Activated CD4-positive, CD25-positive, alpha-beta regulatory T cell (primary cell): ENCODE measurements at regions not wholly inside any gene's neighbourhood (a gene's known extent, or its start where the extent isn't known, plus 50 kb on each side); places are given as distances from the start of the nearest gene placed in this dataset.

Experiments used
- DNase-seq, 4 experiments: peaks; one replicate each; lab custom pipeline; 2025; lab: John Stamatoyannopoulos, UW

DNA sequence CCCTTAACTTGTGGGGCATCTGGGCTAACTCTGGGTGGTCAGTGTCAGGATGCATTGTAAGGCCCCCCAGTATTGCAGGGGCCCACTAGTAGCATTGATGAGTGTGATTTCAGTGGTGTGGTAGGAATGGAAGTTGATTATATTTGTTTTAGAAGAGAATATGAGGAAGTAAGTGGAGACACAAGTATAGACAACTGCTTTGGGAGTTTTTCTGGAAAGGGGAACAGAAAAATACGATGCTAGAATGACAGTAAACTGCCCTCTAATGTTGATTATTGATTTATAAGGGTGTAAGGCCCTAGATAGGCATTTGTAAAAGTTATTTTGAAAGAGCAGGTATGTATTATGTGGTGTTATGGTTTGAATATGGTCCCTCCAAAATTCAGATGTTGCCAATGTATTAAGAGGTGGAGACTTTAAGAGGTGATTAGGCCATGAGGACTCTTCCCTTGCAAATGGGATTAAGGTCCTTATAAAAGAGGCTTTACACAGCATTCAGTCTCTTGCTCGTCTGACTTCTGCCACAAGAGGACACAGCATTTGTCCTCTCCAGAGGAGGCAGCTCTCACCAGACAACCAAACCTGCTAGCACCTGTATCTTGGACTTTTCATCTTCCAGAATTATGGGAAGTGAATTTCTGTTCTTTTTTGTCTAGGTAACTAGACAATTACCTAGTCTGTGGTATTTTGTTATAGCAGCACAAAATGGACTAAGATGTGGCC is 135.9 kb upstream of the DTNBP1 start:
- no peak for DNase-seq

DNA sequence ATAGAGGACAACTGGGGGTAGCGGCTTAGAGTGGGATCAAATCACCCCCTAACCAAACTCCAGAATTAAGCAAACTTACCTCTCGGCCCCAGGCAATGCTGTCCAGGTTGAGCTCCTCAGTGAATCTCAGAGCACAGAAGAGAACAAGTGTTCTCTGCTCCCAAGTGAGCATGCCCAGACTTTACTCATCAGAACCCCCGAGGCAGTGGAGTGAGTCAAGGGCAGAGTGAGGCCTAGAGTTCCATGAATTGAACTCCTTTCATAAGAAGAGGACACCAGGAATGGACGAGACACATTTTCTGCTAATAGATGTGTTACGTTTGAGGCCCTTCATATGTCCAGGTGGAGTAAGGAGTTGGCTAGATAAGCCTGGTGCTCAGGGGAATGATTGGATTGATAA is 134.0 kb upstream of the DTNBP1 start:
- no peak for DNase-seq

DNA sequence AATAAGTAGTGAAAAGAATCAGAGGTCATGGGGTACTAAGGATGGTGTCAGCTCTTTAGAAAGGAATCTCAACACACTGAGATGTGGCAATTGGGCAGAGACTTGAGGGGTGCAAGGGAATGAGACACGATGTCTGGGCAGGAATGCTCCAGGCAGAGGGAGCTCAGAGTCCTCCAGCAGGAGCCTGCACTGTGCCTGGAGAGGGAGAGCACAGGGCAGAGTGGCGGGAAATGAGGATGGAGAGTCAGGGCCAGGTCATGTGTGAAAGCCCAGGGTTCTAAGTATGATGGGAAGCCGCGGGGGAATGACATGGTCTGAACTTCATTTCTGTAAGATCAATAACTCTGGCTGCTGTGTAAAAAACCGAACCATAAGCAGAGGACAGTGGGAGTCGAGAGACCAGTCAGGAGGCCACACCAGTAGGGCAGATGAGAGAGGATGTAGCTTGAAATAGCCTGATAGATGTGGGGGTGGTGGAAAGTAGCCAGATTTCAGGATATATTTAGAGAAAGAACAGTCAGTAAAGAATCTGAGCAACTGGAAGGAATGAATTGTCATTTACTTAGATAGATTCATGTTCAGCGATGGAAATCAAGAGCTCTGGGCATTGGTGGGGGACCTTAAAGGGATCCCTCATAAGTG is 133.4 kb upstream of the DTNBP1 start:
- no peak for DNase-seq

DNA sequence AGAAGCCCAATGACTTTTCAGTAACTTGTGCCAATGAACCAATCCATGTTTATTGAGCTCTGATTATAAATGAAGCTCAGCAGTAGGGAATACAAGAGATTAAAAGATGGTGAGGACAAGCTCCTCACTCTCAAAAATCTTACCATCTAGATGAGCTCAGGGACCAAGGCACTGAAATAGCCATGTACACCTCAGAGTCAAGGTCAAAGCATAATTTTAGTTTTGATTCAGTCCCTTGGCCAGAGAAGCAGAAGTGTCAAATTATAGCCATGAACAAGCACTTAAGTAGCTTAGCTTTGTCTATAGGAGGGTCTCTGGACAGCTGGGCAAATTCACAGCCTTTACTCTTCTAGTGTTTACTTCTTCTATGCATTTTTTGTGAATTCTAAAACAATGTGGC is 131.0 kb upstream of the DTNBP1 start:
- no peak for DNase-seq

DNA sequence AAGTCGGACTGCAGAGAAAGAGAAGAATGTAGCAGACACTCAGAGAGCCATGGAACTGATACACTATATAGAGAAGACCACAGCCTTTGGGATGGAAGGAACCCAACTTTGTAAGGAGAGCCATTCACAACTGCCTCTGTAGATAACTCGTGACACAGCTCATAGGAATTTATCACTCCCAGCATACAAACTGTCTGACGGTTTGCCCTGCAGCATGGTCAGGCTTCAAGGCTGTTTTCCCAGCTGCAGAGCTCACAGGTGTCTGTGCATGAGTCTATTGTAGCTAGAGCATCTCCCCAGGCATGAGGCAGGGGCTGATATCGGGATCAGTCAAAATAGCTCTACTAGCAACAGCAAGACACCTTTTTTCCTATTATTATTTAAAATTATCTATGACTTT is 130.5 kb upstream of the DTNBP1 start:
- no peak for DNase-seq

DNA sequence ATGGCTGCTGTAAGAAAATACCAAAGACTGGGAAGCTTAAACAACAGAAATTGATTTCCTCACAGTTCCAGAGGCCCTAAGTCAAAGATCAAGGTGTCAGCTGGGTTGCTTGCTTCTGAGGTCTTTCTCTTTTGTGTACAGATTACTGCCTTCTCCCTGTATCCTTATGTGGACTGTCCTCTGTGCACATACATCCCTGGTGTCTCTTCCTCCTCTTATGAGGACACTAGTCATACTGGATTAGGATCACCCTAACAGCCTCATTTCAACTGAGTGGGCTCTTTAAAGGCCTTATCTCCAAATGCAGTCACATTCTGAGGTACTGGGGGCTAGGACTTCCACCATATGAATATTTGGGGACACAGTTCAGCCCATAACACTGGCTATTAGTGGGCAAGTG is 130.0 kb upstream of the DTNBP1 start:
- DNase-seq, result no peak

DNA sequence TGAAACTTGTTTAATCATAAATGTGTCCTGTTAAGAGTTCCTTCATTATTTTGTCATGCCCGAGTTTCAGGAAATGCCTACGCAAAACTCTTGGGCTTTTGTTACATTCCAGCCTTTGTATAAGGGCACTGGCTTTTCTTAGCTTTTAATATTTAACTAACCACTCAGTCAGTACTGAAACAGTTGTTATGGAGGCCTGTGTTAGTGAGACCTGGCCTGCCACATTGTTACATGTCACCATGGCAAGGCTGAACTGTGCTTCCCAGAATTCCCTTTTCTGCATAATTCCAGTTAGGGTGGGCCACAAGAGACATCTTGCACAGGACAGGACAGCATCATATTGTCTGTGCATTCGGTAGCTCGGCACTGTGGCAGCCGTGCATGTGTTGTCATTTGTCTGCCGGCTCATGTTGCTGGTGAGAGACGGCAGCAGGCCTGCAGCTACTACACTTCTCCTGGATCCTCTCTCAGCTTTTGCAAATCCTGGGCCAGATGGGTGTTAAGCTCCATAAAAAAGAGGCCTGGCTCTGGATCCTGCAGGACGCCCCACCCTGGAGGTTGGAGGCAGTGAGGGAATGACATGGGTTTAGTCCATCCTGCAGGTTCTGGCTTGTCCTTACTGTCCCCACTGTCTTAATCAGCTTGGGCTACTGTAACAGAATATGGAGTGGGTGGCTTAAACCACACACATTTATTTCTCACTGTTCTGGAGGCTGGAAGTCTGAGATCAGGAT is 128.8 kb upstream of the DTNBP1 start:
- DNase-seq, result no peak

DNA sequence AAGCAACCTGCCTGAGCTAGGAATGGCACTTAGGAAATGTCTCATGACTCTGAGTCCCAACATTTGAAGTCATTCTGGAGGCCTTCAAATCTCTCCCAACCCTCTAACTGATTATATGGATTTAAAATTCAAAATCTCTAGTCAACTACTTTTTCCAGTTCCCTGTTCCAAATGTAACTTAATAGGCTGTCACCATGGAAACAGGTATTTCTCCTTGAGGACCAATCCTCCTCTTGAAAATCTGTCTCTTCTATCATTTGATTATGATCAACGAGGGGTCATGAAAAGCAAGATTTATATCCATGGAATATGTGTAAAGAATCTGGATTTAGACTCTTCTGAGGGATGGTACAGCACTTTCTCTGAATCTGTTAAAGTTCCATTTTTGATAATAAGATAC is 127.3 kb upstream of the DTNBP1 start:
- no peak for DNase-seq

DNA sequence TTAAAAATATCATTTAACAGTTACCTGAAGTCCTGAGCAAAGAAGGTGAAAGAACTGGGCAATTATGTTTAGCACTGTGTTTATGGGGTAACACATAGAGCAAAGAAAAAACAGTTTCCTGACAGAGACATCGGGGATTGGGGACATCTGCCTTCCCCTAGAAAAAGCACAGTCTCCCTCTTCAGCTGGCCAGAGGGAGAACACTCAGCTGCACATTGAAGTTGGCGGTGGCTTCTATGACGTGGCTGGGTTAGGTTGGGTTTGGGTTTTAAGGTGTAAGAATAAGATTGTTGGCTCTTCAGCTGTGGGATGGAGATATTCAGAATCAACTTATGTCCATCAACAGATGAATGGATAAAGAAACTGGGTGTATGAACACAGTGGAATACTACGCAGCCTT is 124.0 kb upstream of the DTNBP1 start:
- DNase-seq, result no peak

DNA sequence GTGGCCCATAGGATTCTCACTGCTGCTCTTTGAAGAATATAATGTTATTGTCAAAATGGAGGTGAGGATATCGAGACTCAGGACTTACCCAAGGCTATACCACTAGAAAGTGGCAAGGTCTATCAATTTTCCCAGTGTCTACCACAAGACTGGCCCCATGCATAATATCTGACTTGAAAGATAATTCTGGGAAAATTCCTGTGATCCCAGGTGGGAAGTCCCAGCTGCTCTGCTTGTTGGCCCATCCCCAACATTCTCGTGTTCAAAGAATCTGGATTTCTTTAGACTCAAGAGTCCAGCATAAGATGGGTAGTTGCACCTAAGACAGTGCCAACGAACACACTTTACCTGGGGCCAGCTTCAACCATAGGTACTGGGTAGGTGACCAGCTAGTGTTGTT is 120.7 kb upstream of the DTNBP1 start:
- DNase-seq, result no peak

DNA sequence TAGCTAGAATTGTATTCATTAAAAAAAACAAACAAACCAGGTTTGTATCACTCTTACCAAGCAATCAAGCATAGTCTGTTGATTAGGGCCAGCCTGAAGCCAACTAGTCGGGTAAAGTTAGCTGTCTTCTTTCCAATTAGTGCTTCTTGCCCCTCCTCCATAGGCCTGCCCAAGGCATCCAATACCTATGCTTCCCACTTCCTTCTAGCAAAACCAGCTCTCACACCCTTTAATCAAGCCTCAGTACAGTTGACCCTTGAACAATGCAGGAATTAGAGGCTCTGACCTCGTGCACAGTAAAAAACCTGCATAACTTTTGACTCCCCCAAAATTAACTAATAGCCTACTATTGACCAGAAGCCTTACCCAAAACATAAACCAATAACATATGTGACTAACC is 119.1 kb upstream of the DTNBP1 start:
- no peak for DNase-seq

DNA sequence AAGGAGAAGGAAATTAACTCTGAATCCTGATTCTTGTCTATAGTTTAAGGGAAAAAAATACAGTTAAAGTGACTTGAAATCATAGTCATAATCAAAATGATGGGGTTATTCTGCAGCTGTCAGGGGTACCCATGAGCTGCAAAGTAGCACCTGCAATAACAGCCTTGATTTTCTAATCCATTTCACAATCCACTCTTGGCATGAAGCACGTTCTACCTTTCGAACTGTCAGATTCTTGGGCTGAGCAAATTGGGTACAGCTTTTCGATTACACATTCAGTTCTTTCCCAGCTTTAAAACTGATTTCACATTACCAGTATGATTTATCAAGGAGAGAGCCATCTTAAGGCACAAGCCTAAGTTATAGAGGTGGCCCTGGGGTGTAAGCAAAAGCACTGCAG is 118.5 kb upstream of the DTNBP1 start:
- no peak for DNase-seq

DNA sequence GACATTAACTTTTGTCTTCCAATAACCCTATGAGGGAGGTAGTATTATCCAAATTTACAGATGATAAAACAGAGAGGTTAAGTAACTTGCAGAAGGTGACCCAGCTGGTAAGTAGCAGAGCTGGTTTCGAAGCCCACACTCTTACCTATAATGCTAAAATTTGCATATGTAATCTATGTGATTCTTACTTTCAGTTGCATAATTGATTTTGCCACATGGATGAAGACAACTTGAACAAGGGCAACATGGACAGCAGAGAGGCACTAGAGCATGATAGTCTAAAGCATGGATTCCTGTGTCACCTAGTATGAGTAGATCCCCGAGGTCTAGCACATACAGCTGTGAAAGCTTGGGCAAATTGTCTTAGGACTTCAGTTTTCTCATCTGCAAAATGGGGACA is 117.6 kb upstream of the DTNBP1 start:
- DNase-seq, result no peak

DNA sequence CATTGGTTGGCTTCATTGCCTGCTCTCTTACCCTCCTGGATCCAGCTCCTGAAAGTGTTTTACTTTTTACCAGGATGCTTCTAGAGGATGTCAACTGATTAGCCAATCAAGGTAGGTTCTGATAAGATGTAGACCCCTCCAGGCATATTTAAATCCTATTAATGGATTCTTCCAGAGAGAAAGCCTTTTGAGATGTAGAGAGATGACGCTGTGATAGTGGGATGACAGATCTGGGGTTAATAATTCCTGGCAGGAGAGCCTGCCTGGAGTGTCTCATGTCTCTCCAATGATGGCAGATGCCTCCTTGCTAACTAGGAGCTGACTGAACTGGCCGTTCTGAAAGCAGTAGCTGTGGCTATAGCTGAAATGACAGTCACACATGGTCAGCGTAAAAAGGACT is 116.9 kb upstream of the DTNBP1 start:
- DNase-seq, result no peak

DNA sequence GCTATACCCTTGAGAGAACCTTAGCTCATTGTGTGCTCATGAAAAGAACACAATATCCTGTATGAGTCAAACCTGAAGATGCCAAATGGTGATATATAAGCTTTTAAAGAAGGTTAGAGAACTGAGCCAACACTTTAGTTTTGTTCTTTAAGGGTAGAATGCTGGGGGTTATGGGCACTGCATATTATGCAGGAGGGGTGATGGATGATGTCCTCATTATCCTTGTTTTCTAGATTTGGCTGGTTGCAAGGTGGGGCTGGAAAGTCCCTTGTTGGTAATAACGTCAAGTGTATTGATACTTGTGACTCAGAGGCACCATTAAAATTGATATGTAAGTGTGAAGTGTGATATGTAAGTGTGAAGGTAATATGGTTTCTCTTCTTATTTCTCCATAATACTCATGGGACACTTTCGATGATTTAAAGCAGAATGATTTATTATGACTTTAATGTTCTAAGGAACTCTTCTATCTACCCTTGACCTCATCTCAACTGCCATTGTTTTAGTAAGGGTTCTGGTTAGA is 113.7 kb upstream of the DTNBP1 start:
- DNase-seq, result no peak

DNA sequence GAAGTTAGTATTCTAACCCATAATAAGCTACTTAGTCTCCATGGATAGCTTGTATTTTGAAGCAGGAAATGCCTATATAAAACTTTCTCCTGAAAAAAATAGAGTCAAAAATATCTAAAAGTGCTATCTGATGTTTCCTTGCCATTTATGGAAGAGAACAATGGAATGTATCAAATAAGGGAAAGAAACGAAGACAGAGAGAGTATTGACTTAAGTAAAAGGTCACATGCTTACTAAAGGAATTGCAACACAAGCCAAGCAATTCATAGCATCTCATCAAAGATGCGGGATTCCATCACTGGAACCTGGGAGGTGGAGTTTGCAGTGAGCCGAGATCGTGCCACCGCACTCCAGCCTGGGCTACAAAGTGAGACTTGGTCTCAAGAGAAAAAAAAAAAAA is 112.9 kb upstream of the DTNBP1 start:
- no peak for DNase-seq

DNA sequence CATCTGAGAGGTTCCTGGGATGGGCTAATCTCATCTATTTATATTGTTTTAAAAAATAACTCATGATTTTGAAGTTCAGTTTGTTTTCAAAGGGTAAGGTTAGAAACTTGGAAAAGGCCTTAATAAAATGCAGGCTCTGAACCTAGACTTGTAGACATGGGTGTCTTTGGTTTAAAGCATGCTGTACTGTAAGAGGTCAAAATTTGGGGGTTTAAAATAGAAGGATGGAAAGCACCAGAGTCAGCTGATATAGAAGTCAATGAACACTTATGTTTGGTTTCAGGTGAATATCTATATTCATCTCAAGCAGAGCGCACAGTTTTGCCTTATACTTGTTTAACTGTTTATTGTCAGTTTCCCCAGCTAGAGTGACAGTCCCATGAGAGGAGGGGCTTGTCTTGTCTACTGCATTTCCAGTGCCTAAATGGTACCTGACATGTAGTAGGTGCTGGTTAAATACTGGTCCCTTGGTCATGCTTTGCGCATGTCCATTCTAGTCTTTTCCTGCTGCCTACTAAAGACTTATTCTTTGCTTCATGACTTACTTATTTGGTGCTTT is 112.3 kb upstream of the DTNBP1 start:
- no peak for DNase-seq

DNA sequence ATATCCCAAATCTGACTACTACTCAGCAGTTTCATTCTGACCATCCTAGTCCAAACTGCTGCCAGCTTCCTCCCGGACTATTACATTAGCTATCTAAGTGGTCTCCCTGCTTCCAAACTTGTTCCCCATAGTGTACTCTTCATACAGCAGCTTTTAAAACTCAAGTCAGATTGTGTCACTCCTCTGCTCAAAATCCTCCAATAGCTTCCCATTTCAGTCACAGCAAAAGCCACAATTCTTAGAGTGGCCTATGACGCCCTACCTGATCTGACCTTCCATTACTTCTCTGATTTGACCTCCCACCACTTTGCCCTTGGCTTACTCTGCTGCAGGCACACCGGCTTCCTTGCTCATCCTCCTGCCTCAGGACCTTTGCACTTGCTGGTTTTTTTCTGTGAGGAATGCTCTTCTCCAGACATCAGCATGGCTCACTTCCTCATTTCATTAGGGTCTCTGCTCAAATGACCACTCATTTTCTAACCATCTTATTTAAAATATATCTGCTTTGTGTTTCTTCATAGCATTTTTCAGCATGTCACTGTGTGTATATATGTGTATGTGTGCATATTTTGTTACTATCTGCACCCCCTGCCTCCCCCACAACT is 111.1 kb upstream of the DTNBP1 start:
- no peak for DNase-seq

DNA sequence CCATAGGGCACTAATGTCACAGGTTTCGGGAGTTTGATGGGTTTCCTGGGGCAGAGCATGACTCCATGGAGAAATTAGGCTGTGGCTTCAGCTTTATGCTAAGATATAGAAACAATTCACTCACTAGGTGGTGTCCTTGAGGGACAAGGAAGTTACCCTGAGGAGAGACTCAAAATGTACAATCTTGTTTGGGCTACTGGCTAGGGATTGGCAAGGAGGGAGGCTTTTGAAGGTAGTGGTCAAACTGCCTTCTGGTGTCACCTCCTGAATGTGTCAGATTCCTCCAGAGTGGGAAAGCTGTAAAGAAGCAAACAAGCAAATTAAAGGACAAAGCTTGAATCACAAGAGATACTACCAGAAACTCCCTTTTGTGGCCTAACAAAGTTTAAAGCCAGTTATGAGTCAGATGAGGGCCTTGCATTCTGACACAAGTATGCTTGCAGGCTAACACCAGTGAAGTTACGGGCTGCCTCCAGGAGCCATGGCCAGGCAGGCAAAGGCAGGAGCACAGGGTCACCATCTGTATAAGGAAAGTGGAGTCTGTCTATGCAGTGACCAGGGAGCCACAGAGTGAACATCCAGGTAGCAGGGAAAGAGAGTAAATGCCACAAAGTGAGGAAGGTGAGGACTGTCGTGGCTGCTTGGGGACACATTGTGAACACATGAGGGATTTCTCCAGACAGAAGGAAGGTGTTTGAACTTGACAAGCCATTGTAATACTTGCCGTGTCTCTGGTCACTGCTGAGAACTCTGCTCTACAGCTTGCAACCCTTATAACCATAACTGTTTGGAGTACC is 107.7 kb upstream of the DTNBP1 start:
- DNase-seq, result no peak

DNA sequence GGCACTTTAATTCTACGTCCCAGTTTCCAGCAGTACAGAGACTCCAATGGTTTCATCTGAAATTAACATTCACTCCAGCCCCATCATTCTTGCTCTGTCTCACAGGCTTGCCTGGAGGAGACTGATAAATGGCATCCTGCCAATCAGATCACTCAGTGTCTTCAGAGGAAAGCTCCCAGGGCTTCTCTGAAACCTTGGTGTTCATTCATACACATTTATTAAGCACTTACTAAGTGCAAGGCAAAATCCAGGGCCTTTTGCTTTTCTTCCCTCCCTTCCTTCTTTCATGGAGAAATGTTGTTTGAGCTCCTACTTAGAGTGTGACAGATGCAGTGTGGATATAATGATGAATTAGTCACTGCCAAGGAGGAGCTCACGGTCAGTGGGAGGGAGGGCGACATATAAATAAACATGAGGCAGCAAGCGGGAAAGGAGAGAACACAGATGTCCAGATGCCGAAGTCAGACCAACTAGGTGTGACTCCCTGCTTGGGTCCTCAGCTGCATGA is 106.7 kb upstream of the DTNBP1 start:
- no peak for DNase-seq

DNA sequence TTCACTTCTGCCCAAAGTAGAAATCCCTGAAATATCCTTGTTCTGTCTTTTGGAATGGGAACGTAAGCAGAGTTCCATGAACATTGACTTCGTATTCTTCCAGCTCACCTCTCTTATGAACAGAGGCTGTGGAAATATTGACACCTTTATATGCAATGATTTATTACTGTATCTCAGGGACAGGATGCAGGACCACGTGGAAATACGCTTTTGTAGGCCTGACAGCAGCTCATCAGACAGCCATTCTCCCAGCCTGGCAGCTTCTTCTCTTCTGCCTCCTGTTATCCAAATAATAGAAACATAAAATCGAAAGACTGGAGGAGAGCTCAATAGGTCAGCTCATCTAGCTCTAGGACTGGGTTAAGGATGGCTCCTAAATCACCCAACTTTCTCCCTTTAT is 106.2 kb upstream of the DTNBP1 start:
- no peak for DNase-seq
